GM08714 (cell line): ENCODE measurements at regions not wholly inside any gene's neighbourhood (a gene's known extent, or its start where the extent isn't known, plus 50 kb on each side); places are given as distances from the start of the nearest gene placed in this dataset.
"Not testable (repeated sequence)": the region's sequence is repeated elsewhere in the genome, so short reads cannot be mapped to it uniquely, and the experiment has no call there.

Experiments used
- H3K4me3 ChIP-seq: fragments of 200-500 bp; sonication (Bioruptor generic); 2 replicates; pipeline ENCODE4 v1.5.1; 2014; ENCODE audit warnings: mild to moderate bottlenecking, low read length, inconsistent platforms
- ZNF274 ChIP-seq: IDR thresholded peaks from 2 replicates; pipeline ENCODE4 v1.6.1; 2012; ENCODE audit warnings: mild to moderate bottlenecking, low read depth, low read length

DNA sequence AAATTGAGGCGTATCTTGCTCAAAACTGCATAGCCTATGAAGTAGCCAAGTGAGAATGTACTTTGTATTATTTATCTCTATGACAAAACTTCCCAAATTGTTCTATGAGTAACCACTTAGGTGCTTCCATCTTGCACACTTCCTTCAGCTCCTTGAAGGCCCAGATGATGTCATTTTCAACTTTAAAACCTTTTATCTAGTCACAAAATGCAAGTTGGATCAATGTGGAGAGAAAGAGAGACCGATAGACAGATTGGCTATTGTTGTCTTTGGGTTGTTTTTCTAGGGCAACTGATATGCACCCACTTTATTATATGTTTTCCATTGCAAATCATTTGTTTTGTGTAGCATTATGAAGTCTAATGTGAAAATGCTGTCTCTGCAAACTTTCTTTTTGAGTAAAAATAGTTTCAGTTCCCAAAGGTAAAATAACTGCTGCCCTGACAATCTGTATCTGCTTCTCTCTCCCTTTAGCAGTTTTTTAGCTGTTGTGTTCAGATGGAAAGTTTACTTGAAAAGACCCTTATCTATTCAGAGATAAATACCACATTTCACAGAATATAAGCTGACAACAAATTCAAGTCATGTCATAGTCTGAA lies 73.7 kb upstream of the CITED2 start:
- H3K4me3 ChIP-seq: no peak overlapping the region
- TF ChIP-seq ZNF274: no peak

DNA sequence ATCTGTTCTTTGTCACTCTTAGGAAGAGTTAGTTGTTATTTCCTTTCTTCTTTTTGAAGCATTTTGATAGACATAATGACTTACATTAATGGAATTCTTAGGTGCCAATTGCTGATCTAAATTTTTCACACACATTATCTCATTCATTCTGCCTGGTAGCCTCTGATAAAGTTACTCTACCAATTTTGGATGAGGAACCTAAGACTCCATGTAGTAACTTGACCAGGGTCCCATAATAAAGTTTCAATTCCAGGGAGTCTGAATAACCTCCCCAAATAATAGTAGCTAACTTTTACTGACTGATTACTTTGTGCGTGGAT lies 73.2 kb upstream of the CITED2 start:
- TF ChIP-seq ZNF274: no peak
- H3K4me3 ChIP-seq: no peak overlapping the region

DNA sequence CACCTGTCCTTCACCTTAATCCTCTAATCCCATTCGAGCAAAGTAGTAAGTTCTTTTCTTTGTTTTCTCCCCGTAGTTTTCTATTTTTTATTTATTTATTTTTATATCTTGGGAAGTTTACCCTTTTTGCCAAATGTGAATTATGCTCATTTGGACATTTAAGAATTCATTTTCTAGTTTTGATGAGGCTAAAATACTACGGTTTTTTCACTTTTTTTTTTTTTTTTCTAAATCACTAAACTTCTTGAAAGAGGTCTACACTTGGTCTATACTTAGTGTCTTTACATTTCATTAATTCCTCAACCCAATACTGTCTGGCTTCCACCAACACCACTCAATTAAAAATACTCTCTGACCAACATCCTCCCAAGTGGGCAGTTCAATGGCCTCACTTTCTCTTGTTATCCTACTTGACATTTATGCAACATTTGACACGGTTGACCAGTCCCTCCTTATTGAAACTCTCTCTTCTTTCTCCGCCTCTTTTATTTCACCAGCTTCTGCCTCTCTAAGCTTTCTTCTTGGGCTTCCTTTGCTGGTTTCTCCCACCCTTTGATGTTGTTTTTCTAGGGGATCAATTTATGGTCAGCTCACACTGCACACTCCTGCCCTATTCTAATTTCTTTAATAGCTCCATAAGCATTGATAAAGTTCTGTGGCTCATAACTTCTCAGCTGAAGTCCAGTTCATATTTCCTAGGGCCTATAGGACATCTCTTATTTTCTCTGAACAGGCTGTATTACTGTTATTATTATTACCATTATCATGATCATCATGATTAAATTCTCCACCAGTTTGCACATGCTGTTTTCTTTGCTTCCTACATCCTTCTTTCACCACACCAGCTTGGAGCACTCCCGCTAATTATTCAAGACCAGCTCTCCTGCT lies 72.6 kb upstream of the CITED2 start:
- no peak for TF ChIP-seq ZNF274

DNA sequence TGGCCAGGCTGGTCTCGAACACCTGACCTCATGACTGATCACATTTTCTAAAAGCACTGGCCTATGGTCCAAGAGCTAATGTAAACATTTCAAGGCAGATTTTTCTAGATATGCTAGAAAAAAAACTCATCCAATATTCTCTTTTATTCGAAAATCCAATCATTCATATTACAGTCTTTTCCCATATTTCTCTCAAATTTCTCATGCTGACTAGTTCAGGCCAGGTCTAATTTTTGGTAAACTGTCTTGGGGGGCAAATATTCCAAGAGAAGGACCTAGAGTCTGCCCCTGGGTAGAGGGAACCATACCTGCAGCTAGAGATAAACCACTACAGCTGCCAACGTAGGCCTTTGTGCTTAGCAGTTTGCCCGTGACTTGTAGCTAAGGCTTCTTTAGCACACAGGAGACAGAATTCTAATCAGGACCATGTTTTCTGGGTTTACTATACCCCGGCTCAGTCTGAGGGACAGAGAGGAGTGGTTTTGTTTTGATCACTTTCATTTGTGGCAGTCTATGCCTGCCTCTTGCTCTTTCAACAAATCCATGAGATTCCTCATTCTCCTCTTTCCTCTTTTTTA lies 71.8 kb upstream of the CITED2 start:
- TF ChIP-seq ZNF274: no peak
- H3K4me3 ChIP-seq: no peak overlapping the region

More for the DNA sequence above, 72.6 kb upstream of the CITED2 start:
- H3K4me3 ChIP-seq: no peak overlapping the region

DNA sequence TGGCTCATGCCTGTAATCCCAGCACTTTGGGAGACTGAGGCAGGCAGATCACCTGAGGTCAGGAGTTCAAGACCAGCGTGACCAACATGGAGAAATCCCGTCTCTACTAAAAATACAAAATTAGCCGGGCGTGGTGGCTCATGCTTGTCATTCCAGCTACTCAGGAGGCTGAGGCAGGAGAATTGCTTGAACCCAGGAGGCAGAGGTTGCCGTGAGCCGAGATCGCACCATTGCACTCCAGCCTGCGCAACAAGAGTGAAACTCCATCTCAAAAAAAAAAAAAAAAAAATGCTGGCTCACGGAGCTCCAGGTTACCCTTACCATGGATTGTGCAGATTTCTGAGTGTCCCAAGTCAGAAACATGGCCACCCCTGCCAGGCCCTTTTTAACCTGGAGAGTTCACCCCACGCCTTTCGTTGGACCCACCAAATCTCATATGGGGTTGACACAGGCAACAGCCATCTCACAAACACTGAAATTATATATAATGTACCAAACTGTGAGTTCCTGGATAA lies 69.9 kb upstream of the CITED2 start:
- not testable (repeated sequence) for H3K4me3 ChIP-seq

DNA sequence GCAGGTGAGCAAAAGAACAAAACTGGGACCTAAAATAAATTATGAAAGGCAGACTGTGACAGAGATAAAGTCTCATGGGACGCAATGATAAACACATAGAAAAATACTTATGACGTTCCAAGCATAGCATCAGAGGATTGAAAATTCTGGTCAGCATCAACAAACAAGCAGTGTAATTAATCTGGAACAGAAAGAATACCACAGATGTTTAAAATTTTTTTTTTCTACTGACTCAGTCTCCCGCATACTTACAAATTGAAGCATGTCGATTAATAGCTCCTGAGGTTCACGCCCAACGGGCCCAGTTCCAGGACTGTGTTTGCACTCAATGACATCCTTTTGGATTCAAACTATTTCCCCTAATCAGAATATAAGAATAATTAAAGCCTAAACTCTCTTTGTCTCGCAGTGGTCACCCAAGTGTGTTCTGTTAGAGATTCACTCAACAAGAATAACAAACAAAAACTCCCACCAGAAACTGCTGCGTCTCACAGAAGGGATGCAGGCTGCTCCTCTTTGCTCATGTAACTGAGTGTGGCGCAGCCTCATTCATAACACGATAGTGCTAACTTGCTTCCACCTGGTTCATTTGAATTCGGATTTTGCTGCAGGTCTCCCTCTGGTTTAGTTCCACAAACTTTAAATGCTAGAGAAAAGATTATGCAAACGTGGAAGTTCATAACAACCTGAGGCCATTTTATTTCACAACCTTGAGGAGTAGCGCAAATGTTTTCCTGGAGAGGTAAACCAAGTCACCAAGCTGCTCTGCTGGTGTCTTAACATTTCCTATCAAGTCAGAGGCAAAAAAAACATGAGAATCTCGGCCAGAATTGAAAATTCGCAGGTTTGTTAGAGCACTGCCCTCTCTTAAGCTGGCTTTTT lies 69.0 kb upstream of the CITED2 start:
- TF ChIP-seq ZNF274: no peak
- H3K4me3 ChIP-seq: no peak overlapping the region

DNA sequence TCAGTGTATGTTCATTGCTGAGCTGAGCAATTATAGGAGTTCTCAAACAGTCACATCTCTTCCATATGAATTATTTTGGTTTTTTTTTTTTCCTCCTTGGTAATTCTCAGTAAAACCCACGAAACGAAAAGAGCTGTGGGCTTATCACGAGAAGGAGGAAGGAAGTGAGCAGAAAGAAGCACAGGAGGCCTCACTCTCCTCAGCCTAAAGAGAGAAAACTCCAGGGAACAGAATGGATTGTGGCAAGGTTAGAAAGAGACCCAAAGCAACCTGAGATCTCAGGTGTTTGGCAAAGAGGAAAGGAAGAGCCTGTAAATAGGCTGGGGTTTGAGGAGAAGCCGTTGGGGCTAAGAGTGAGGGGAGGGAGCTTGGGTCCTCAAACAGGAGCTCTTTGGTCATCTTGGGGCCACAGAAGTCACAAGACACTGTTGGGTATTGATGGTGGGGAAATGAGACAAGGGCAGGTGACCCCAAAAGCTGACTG lies 67.8 kb upstream of the CITED2 start:
- no peak overlapping the region for H3K4me3 ChIP-seq
- no peak for TF ChIP-seq ZNF274

DNA sequence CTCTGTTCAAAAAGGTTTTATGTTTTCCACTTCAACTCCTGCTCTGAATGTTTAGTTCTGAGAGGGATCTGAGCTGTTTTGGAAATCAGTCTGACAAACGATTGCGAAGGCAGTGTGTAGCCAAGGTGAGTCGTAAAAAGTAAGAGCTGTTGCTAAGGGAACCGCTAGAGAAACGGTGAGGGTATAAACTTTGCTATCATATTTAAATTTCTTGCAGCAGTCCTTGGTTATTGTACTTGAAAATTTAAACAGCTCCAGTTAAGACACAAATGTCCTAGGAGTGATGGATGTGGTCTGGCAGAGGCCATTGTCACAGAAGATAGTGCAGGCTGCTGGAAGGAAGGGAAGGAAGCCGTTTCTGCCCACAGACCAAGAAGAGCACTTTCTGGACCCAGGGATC lies 64.9 kb upstream of the CITED2 start:
- TF ChIP-seq ZNF274: no peak
- H3K4me3 ChIP-seq: no peak overlapping the region

DNA sequence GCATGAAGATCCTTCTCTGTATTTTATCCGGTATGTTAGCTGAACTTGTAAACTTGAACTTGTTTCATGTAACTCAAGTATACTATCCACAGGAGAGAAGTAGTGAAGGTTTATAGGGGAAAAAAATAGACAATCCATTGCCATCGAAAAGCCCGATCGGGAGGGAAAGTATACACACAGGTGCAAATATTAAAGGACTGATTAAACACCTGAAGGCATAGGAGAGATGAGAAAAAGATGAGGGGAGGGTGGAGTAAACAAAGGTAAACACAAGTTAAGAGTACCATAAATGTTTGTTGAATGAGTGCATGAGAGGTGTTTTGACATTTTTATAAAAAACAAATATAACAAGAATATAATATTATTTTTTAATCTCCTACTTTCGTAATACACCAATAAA lies 64.3 kb upstream of the CITED2 start:
- no peak for TF ChIP-seq ZNF274
- no peak overlapping the region for H3K4me3 ChIP-seq

DNA sequence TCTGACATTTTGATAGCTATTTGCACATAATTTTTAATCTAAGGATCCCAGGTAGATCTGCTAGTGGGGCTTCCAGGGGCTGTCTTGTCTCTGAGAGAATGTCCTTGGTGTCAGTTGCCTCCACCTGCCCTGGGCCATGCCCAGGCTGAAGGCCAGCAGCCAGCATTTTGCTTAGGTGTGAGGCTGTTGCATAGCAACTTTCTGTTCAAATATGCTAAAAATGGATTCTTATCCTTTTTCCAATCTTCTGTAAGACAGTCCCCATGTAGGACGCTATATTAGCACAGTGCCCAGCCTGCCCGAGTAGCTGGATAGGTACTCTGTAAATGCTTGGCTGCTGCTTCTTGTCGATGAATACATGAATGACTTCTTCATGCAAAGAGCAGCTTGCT lies 62.5 kb upstream of the CITED2 start:
- no peak for TF ChIP-seq ZNF274
- H3K4me3 ChIP-seq: no peak overlapping the region

DNA sequence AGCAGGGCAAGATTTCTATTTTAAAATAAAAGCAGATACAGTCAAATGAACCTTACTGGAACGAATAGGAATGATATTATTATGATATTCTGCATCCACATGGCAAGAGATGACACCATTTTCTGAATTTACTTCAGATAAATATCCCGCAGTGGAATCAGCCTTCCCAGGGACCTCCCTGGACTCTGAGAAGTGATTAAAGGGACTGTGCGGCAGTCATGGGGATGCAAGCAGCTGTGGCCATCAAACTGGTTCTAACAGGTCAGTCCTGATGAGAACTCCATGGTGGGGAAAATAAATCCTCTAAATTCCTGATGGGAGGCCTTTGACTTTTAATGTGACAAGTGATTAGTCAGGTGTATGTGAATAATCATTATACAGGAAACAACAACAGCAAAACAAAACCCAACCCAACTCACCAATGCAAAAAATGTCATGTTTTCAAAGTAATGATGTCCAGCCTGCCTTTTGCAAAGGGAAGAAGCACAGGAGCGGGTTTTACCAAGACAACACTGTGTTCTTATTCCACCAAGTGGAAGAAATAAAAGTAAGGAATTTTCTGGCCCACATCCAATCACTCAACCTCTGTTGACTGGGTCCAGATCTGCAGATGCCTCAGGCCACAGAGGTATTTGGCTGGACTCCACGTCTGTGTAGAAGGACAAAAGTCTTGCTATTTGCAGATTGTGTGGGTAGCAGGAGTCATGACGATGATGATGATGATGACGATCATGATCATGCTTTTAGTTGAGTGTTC lies 61.9 kb upstream of the CITED2 start:
- TF ChIP-seq ZNF274: no peak
- no peak overlapping the region for H3K4me3 ChIP-seq

DNA sequence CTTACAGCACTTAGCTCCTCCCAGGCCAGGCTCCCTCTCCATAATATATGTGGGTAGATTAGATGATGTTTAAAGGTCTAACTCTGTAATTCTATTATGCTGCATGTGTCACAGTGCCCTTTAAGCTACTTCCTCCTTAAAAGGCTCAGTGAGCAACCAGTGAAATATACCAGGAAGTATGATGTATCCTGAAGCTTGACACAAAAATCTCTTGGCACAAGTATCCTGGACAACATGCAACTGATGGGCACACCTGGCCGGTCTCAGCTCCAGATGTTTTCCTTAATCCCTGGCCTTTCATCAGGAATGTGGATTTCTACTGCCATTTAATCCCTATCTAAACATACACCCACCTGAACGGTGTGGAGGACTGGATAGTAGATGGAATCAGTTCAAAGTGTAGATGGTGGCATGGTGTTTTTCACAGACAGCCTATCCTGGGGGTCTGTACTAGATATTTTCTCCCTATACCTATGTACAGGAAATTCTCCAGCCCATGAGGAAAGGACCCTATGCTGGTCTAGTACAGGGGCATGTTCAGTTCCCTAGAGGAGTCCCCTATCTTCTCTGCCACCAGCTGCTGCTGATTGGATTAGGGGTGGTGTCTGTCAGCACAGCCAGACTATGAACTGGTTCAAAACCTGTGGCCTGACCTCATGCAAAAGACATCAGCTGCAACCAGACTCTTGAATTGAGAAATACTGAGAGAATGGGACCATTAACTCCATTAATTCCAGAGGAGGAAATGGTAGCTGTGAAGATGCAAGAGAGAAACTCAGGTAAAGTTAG lies 59.4 kb upstream of the CITED2 start:
- H3K4me3 ChIP-seq: no peak overlapping the region
- TF ChIP-seq ZNF274: no peak

DNA sequence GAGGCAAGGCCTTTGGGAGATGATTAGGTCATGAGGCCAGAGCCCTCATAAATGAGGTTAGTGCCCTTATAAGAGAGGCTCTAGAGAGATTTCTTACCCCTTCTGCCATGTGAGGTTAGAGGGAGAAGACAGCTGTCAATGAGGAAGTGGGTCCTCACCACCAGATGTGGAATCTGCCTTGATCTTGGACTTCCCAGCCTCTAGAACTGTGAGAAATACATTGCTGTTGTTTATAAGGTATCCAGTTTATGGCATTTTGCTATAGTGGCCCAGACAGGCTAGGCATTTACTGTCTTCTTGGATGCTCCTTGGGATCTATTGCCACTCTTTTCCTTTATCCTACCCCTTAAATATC lies 57.1 kb upstream of the CITED2 start:
- H3K4me3 ChIP-seq: no peak overlapping the region
- TF ChIP-seq ZNF274: no peak
